ENCODE measurements at regions not wholly inside any gene's neighbourhood (a gene's known extent, or its start where the extent isn't known, plus 50 kb on each side); places are given as distances from the start of the nearest gene placed in this dataset.

- TF ChIP-seq, protein P1, sequence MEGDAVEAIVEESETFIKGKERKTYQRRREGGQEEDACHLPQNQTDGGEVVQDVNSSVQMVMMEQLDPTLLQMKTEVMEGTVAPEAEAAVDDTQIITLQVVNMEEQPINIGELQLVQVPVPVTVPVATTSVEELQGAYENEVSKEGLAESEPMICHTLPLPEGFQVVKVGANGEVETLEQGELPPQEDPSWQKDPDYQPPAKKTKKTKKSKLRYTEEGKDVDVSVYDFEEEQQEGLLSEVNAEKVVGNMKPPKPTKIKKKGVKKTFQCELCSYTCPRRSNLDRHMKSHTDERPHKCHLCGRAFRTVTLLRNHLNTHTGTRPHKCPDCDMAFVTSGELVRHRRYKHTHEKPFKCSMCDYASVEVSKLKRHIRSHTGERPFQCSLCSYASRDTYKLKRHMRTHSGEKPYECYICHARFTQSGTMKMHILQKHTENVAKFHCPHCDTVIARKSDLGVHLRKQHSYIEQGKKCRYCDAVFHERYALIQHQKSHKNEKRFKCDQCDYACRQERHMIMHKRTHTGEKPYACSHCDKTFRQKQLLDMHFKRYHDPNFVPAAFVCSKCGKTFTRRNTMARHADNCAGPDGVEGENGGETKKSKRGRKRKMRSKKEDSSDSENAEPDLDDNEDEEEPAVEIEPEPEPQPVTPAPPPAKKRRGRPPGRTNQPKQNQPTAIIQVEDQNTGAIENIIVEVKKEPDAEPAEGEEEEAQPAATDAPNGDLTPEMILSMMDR (IDR thresholded peaks at IDR 0.05; ENCODE audit: unreplicated experiment) = no peak
- Mint-ChIP-seq H3K9me3 (ENCODE audit: unreplicated experiment) (no peaks in the 10 kb centered on the region), H3K27me3 (ENCODE audit: insufficient read depth, unreplicated experiment) (no peaks in the 10 kb centered on the region), H3K36me3 (ENCODE audit: insufficient read depth, unreplicated experiment) (no peaks in the 10 kb centered on the region), H3K27ac (ENCODE audit: low read depth, unreplicated experiment) (no peak overlapping the region), H3K4me3 (ENCODE audit: unreplicated experiment) (no peak overlapping the region), H3K4me1 (ENCODE audit: insufficient read depth, unreplicated experiment) (no peaks in the 10 kb centered on the region)
- CTCF ChIA-PET = interaction anchor here (0.6 kb wide), 1 partner anchor 15 kb away, joined by 3 read pairs; no protein-coding TSS in a partner anchor
- intact Hi-C loops (cut with micrococcal nuclease) = no loop called here
- POLR2A ChIA-PET = no interaction called here
- no TSS peak for BruUV-seq (replicated peaks)
- DNase-seq (ENCODE audit: unreplicated experiment) = no peak
These were observed 129.3 kb upstream of the MED13 start for GRCh38 chr17:62194401-62194800.

DNA sequence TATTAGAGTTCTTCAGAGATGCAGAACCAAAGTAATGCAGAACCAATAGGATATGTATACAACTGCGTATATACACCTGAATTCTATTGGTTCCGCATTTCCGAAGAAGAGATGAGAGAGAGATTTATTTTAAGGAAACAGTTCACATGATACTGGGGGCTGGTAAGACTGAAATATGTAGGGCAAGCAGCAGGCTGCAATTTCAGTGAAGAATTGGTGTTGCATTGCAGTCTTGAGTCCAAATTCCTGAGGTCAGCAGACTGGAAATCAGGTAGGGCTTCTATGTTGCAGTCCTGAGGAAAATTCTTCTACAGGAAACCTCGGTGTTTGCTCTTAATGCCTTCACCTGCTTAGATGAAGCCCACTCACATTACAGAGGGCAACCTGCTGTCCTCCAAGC, 128.2 kb upstream of the MED13 start:
- BruUV-seq (replicated peaks) = no TSS peak
- H3K4me1 Mint-ChIP-seq (ENCODE audit: insufficient read depth, unreplicated experiment) = no peaks in the 10 kb centered on the region
- no peaks in the 10 kb centered on the region for H3K9me3 Mint-ChIP-seq (ENCODE audit: unreplicated experiment)
- no peak for DNase-seq (ENCODE audit: unreplicated experiment)
- ChIA-PET POLR2A (no interaction called here), CTCF (interaction anchor here (0.6 kb wide), 2 partner anchors 138 to 655 kb away, joined by 3 to 6 read pairs; no protein-coding TSS in a partner anchor)
- H3K27me3 Mint-ChIP-seq (ENCODE audit: insufficient read depth, unreplicated experiment) = no peaks in the 10 kb centered on the region
- intact Hi-C loops (cut with micrococcal nuclease) = no loop called here
- TF ChIP-seq, protein P1 (IDR thresholded peaks at IDR 0.05; ENCODE audit: unreplicated experiment) = no peak
- no peak overlapping the region for H3K27ac Mint-ChIP-seq (ENCODE audit: low read depth, unreplicated experiment)
- H3K36me3 Mint-ChIP-seq (ENCODE audit: insufficient read depth, unreplicated experiment) = no peaks in the 10 kb centered on the region
- H3K4me3 Mint-ChIP-seq (ENCODE audit: unreplicated experiment) = no peak overlapping the region

DNA sequence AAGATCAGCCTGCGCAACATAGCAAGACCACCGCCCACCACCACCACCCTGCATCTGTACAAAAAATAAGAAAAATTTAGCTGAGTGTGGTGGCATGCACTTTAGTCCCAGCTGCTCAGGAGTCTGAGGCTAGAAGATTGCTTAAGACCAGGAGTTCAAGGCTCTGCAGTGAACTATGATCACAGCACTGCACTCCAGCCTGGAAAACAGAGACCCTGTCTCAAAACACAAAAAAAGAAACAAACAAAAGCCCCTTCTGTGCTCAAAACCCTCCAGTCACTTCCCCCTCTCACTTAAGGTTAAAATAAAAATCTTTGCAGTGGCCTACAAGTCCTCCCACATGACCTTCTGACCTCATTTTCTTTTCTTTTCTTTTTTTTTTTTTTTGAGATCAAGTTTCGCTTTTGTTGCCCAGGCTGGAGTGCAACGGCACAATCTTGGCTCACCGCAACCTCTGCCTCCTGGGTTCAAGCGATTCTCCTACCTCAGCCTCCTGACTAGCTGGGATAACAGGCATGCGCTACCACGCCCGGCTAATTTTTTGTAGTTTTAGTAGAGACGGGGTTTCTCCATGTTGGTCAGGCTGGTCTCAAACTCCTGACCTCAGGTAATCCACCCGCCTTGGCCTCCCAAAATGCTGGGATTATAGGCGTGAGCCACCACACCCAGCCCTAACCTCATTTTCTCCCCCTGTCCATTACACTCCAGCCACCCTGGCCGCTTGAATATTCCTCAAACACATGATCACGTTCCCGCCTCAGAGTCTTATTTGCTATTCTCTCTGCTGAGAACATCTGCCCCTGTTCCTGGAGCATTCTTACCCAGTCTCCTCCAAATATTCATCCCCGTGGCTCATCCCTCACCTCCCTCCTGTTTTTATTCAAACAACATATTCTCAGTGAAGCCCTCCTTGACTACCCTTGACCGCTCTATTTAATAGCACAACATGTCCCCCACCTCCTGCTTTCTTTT, 126.6 kb upstream of the MED13 start:
- CTCF ChIA-PET = no interaction called here

DNA sequence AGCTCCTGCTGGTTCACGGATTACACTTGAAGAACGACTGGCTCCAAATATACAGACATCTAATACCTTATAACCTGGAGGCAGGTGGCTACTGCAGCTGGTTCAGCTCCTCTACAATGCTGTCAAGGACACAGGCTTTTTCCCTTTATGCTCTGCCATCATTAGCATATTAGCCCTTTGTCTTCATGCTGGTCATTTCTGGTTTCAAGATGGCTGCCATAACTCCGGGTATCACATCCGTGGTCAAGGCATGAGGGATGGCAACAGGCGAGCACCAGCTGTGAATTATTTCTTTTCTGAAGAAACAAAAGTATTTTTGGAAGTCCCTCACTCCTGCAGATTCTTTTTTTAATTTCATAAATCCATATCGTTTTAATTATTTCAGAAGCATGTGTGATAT, 124.3 kb upstream of the MED13 start:
- H3K4me1 Mint-ChIP-seq (ENCODE audit: insufficient read depth, unreplicated experiment) = no peaks in the 10 kb centered on the region
- no peak overlapping the region for H3K4me3 Mint-ChIP-seq (ENCODE audit: unreplicated experiment)
- CTCF ChIA-PET = no interaction called here
- no peaks in the 10 kb centered on the region for H3K36me3 Mint-ChIP-seq (ENCODE audit: insufficient read depth, unreplicated experiment)
- no peaks in the 10 kb centered on the region for H3K9me3 Mint-ChIP-seq (ENCODE audit: unreplicated experiment)
- H3K27me3 Mint-ChIP-seq (ENCODE audit: insufficient read depth, unreplicated experiment) = no peaks in the 10 kb centered on the region
- POLR2A ChIA-PET = interaction anchor here (0.6 to 1.0 kb wide), 2 partner anchors 10 to 767 kb away, joined by 3 to 4 read pairs; no protein-coding TSS in a partner anchor
- H3K27ac Mint-ChIP-seq (ENCODE audit: low read depth, unreplicated experiment) = no peak overlapping the region
- TF ChIP-seq, protein P1 (IDR thresholded peaks at IDR 0.05; ENCODE audit: unreplicated experiment) = no peak
- intact Hi-C loops (cut with micrococcal nuclease) = no loop called here
- BruUV-seq (replicated peaks) = no TSS peak
- DNase-seq (ENCODE audit: unreplicated experiment) = no peak

More for the DNA sequence above, 126.6 kb upstream of the MED13 start:
- Mint-ChIP-seq H3K27ac (ENCODE audit: low read depth, unreplicated experiment) (no peak overlapping the region), H3K27me3 (ENCODE audit: insufficient read depth, unreplicated experiment) (no peaks in the 10 kb centered on the region), H3K36me3 (ENCODE audit: insufficient read depth, unreplicated experiment) (no peaks in the 10 kb centered on the region), H3K4me3 (ENCODE audit: unreplicated experiment) (no peak overlapping the region), H3K9me3 (ENCODE audit: unreplicated experiment) (no peaks in the 10 kb centered on the region), H3K4me1 (ENCODE audit: insufficient read depth, unreplicated experiment) (no peaks in the 10 kb centered on the region)
- intact Hi-C loops (cut with micrococcal nuclease) = no loop called here
- TF ChIP-seq, protein P1 (IDR thresholded peaks at IDR 0.05; ENCODE audit: unreplicated experiment) = no peak
- no peak for DNase-seq (ENCODE audit: unreplicated experiment)
- BruUV-seq (replicated peaks) = no TSS peak
- POLR2A ChIA-PET = no interaction called here

Data from MCF 10A (cell line).